Kidney (tissue), 13 donors: ENCODE measurements at regions not wholly inside any gene's neighbourhood (a gene's known extent, or its start where the extent isn't known, plus 50 kb on each side); places are given as distances from the start of the nearest gene placed in this dataset.
A peak's percentile ranks its signal among the peaks of the same experiment; 100 is the strongest.

Source experiments
- DNase-seq, 5 donors: peaks; one replicate each; pipeline ENCODE4 v3.0.0-alpha.2; 2013 to 2020
- FAIRE-seq: peaks from 2 replicates; lab custom pipeline; 2012; peaks lifted over from hg19 to GRCh38; lab: Jason Lieb, UNC
- H3K27ac ChIP-seq, 2 donors: one replicate each; pipeline ENCODE4 v1.7.0; 2013; ENCODE audit warnings: low read depth in 2 of 2, low read length in 2 of 2, inconsistent platforms in 1 of 2
- H3K27me3 ChIP-seq: one replicate; pipeline ENCODE4 v1.7.1; 2013; ENCODE audit warnings: low read length, inconsistent platforms; ENCODE audit not compliant: control insufficient read depth, insufficient read depth
- H3K36me3 ChIP-seq, 3 donors: one replicate each; pipeline versions ENCODE4 v1.7.0 to v1.7.1; 2013; ENCODE audit warnings: low read length in 3 of 3, control low read depth in 1 of 3, inconsistent platforms in 1 of 3; ENCODE audit not compliant: insufficient read depth in 3 of 3, control insufficient read depth in 2 of 3
- H3K4me1 ChIP-seq, 3 donors: one replicate each; pipeline versions ENCODE4 v1.7.0 to v1.7.1; 2013; ENCODE audit warnings: low read length in 3 of 3, inconsistent platforms in 1 of 3, low read depth in 1 of 3; ENCODE audit not compliant: control insufficient read depth in 2 of 3, insufficient read depth in 2 of 3
- H3K4me3 ChIP-seq, 3 donors: one replicate each; pipeline versions ENCODE4 v1.7.0 to v1.8.1; 2013; ENCODE audit warnings: low read length in 3 of 3, control low read depth in 1 of 3, inconsistent platforms in 1 of 3
- H3K9ac ChIP-seq, 3 donors: one replicate each; pipeline versions ENCODE4 v1.7.0 to v1.7.1; 2013; ENCODE audit warnings: low read length in 3 of 3, control low read depth in 1 of 3, inconsistent platforms in 1 of 3
- H3K9me3 ChIP-seq, 3 donors: one replicate each; pipeline versions ENCODE4 v1.7.0 to v1.7.1; 2013; ENCODE audit warnings: low read length in 3 of 3, control low read depth in 1 of 3, inconsistent platforms in 1 of 3; ENCODE audit not compliant: control insufficient read depth in 2 of 3, insufficient read depth in 1 of 3
- intact Hi-C: fragments of 100-400 bp; cut with DNase I; formaldehyde crosslinking; loops from one replicate; pipeline ENCODE4 v1.11.1; 2022
- TF ChIP-seq, protein P1 (sequence below): IDR thresholded peaks from 3 replicates; pipeline ENCODE4 v1.5.1; 2012; ENCODE audit warnings: mild to moderate bottlenecking, moderate library complexity, borderline replicate concordance; ENCODE audit not compliant: insufficient read depth; ENCODE audit errors: extremely low read depth
- donor health status: control.
- donor health status: control.
- donor health status: control.
- donor health status: control.
- donor health status: control.
- donor health status: DM: yes; HTN: yes; CAD: no.
- donor health status: Normal renal cell carcinoma (clear cell type).

GRCh38 chr10:80894797-80895467, 357.2 kb downstream of the SH2D4B start:
- FAIRE-seq: no peak
- TF ChIP-seq, protein P1, sequence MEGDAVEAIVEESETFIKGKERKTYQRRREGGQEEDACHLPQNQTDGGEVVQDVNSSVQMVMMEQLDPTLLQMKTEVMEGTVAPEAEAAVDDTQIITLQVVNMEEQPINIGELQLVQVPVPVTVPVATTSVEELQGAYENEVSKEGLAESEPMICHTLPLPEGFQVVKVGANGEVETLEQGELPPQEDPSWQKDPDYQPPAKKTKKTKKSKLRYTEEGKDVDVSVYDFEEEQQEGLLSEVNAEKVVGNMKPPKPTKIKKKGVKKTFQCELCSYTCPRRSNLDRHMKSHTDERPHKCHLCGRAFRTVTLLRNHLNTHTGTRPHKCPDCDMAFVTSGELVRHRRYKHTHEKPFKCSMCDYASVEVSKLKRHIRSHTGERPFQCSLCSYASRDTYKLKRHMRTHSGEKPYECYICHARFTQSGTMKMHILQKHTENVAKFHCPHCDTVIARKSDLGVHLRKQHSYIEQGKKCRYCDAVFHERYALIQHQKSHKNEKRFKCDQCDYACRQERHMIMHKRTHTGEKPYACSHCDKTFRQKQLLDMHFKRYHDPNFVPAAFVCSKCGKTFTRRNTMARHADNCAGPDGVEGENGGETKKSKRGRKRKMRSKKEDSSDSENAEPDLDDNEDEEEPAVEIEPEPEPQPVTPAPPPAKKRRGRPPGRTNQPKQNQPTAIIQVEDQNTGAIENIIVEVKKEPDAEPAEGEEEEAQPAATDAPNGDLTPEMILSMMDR: no peak
- Histone ChIP-seq H3K27me3 (no peaks in the 10 kb centered on the region), H3K9ac (no peak overlapping the region), H3K4me1 (no peaks in the 10 kb centered on the region), H3K27ac (no peak overlapping the region), H3K4me3 (no peak overlapping the region), H3K9me3 (no peaks in the 10 kb centered on the region), H3K36me3 (no peaks in the 10 kb centered on the region)
- intact Hi-C loops: no loop called here
- DNase-seq: peak in 1 of 5 donors; percentile 48

DNA sequence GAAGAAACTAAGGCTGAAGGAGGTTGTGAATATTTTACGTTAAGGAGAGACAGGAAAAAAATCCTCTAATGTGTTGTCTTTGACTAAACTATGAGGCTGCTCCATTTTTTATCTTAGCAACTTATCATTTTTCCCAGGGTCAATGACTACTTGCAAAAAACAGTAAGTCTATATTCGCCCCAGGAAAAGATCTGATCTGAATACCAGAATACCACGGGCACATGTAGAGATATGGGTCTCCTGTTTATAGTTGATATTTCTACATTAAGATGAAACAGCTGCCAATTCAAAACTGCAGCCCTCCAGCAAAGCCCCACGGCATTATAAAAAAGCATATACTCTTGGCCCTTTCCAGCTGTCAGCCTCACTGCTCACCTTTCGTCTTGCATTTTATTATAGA, 358.4 kb downstream of the SH2D4B start:
- TF ChIP-seq, protein P1: no peak
- FAIRE-seq: no peak
- H3K4me3 ChIP-seq: no peak overlapping the region
- H3K4me1 ChIP-seq: peaks cover 0 to 5% (median 0%) of the 10 kb centered on the region in 3 donors
- DNase-seq: no peak
- no peak overlapping the region for H3K27ac ChIP-seq
- no peak overlapping the region for H3K9ac ChIP-seq
- intact Hi-C loops: no loop called here
- no peaks in the 10 kb centered on the region for H3K27me3 ChIP-seq
- no peaks in the 10 kb centered on the region for H3K36me3 ChIP-seq
- H3K9me3 ChIP-seq: no peaks in the 10 kb centered on the region

DNA sequence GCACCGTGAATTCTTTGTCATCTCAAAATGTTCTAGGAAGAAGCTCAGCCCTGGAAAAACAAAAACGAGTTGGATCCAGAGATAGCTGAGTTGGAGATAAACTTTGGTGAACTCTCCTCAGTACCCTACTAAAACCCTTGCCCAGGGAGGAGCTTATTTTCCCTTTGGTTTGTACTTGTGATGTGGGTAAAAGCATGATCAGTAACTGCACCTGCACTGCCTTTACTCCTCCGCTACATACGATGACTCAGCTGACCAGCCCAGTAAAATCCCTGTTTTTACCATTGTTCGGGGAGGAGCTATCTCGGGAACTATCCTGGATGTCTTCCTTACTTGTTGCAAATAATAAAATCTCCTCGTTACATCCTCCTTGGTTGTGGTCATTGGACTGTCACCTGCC, 359.3 kb downstream of the SH2D4B start:
- intact Hi-C loops: no loop called here
- no peak for FAIRE-seq
- H3K9ac ChIP-seq: no peak overlapping the region
- no peak overlapping the region for H3K4me3 ChIP-seq
- H3K27me3 ChIP-seq: no peaks in the 10 kb centered on the region
- H3K27ac ChIP-seq: no peak overlapping the region
- no peaks in the 10 kb centered on the region for H3K9me3 ChIP-seq
- DNase-seq: no peak
- no peaks in the 10 kb centered on the region for H3K36me3 ChIP-seq
- TF ChIP-seq, protein P1: no peak
- H3K4me1 ChIP-seq: peaks cover 0 to 5% (median 0%) of the 10 kb centered on the region in 3 donors
